COLO668 (cell line): ENCODE measurements at regions not wholly inside any gene's neighbourhood (a gene's known extent, or its start where the extent isn't known, plus 50 kb on each side); places are given as distances from the start of the nearest gene placed in this dataset.
"Not testable (repeated sequence)": the region's sequence is repeated elsewhere in the genome, so short reads cannot be mapped to it uniquely, and the experiment has no call there.

ENCODE experiments used
- DNase-seq: peaks from one replicate; lab custom pipeline; 2025; ENCODE audit not compliant: unreplicated experiment; lab: John Stamatoyannopoulos, UW

- no peak for DNase-seq
Measured at GRCh38 chr4:107392951-107393350, 327.1 kb downstream of the PAPSS1 start.

DNA sequence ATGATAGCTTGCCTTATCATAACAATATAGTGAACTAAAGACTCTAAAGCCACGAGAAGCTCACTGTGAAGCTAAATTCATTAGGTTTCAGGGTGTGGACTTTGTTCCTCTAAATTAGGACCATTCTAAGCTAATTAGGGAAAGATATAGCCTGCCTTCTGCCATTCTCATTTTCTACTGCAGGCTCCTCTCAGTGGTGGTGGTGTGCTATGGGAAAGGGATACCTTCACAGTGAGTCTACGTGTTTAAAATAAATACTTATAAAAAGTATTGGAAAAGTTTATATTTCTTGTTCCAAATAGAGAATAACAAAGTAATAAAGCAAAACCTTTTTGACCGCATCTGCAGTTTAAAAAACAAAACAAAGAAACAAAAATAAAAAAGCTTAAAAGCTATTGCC, 327.7 kb downstream of the PAPSS1 start:
- DNase-seq, result no peak

DNA sequence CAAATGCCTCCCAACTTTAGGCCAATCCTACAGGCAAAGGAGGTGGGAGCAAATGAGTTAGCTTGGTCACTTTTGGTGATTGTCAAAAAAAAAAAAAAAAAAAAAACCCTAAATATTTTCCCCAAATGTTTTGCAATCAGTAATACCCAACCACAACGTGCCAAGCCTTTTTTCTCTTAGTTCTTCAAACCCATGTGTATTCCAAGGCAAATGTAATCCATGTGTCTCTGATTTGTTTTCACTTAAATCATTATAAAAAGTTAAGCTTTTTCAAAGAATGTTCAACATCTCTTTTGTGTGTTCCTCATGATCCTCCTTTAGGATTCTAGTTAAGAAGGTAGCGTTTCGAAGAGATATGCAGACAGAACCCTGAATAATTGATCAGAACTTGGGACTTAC, 328.4 kb downstream of the PAPSS1 start:
- no peak for DNase-seq

GRCh38 chr4:107391009-107391629, 328.9 kb downstream of the PAPSS1 start:
- no peak for DNase-seq

DNA sequence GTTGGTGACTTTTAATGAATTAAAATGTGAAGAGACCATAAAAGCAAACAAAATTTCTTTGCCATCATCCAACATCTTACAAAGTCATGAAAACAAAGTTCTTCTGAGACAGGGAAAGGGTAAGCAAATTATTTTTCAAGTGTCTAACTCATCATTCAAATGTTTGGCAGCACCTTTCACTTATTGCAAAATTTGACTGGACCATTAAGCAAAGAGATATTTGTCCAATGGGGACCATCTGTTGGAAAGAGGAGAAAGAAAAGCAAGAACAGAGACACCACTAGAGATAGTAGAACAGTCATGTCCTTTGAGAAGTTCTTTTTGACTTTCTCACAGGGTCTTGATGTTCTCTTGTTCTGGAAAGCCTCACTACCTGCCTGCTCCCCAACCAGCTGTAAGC, 330.1 kb downstream of the PAPSS1 start:
- no peak for DNase-seq

DNA sequence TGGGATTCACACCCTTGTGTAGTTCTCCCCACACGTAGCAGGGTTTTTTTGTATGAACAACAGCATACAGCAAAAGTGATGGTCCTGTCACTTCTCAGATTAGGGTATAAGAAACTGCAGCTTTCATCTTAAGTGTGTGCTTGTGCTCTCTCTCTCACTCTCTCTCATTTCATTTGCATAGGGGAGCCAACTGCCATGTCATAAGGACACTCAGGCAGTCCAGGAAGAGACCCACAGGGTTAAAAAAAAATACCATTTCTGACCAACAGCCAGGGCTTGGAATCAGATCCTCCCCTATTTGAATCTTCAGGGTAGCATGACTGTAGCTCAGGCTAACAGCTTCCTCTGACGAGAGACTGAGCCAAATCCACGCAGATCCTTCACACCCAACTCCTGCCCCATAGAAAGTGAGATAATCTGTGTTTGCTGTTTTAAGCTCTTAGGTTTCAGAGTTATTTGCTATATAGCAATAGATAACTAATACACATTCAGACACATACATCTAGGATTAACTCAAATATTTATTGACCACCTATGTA, 331.2 kb downstream of the PAPSS1 start:
- DNase-seq, result no peak

DNA sequence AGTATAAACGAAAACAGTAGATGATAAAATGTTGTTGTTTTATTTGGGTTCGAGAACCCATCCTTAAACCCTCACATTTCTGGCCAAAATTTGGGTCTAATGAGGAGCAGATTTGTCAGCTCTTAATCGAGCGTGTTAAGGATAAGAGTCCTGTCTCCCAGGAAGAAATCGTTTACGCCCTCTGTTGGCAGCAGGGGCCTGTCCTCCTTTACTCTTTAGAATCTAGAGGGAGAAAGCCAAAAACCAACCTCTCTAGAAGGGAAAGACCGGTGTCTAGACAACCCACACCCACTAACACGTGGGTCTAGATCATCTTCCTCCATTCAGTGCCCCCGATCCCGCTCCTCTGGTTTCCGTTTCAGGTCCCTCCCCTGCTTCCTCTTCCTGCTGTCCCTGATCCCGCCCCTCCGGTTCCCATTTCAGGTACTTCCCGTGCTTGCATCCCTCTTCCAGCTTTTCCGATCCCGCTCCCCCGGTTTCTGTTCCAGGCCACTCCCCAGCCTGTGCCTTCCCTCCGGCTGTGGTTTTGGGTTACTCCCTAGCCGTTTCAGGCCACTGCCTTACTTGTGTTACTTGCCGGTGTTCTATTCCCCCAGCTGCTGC, 339.1 kb downstream of the PAPSS1 start:
- DNase-seq, result no peak

DNA sequence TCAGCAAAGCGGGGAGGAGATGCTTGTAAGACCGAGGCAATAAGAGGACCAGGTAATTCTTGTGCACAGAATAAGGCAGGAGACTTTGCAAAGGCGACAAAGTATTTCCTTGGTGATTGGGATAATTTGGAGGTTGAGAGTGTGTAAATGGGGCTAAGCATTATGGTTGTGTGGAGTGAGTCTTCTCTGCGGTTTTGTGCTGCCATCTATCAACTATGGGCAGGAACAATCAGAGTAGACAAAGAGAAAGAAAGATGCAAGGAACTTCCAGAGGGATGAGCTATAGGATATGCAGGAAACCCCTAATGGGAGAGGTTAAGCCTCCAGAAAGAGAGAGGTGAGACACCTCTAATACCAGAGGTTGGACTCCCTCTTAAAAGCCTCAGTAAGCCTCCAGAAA, 339.8 kb downstream of the PAPSS1 start:
- no peak for DNase-seq

DNA sequence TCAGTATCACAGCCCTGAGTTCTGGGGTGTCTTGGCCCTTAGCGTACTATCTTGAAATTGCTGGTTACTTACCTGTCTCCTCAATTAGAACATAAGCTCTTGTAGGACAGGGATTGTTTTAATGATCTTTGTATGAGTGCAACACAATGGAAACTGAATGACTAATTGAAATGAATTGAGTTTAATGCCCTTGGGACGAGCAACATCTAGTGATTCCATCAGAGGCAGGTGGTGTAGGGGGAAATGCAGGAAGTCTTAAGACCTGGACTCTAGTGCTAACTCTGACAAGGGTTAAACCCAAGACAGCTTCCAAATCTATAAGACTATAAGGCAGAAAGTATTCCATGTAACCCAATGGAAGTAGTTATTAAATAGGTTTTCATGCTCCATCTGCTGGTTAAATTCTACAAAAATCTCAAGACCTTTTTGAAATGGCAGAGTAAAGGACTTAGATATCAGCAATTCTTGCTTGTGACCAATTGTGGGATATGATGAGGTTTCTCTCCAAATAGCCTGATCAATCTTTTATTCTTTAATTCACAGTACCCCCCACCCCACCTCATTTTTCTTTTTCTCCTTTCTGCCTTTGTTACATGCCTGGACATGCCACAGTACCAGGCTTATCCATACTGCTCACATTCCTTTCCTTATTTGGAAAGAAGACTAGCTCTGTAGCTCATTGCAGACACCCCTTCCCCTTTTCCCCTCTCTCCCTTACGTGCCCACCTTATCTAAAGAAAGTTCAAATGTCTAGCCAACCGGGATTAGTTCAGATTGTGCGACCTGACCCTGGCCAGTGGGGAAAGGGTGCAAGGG, 340.8 kb downstream of the PAPSS1 start:
- no peak for DNase-seq

- no peak for DNase-seq
Measured at GRCh38 chr4:107376293-107376692, 340.2 kb upstream of the DKK2 start.

- DNase-seq, result no peak
Measured at GRCh38 chr4:107366900-107367299, 330.8 kb upstream of the DKK2 start.

DNA sequence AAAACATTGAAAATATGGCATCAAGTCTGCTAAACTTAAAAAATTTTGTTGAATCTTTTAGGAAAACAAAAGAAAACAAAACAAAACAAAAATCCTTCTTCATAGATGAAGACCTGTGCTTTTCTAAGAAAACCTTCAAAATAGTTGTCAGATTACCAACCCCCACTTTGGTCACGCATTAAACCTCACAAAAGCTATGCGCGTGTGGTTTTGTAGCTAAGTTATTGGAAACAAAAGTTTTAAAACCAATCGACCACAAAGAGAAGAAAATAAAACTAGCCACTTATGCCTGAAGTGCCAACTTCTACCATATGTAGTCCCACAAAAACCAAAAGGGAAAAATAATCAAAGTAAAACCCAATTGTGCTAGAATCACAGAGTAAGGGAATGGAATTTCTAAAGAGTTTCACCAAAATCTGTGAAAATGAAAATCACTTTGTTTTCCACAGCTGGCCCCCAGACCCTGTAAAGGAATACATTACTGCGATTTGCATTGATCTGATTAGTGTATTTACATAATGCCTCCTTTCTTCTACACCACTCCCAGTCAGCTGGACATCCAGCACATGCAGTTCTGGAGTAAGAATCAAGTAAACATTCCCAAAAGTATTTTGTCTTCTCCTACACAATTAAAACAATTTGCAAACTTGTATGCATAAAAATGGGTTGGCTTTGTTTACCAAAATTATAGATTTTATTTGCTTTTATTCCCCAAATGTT, 330.1 kb upstream of the DKK2 start:
- no peak for DNase-seq

DNA sequence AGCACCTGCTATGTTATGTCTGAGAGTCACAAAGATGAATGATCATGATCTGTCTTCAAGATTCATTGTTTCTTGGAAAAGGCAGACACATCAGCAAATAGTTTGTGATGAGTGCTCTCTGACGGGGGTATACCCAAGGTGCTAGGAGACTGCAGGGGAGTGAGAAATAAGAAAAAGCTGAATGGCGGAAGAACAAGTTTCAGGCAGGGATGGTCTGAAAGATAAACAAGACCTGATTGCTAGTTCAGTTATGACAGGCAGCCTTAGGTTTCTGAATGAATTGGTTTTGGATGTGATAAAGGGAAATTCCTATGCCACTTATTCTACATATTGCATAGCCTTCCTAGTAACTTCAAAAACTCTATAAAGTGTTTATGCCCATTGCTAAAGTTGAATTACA, 327.0 kb upstream of the DKK2 start:
- DNase-seq, result no peak

DNA sequence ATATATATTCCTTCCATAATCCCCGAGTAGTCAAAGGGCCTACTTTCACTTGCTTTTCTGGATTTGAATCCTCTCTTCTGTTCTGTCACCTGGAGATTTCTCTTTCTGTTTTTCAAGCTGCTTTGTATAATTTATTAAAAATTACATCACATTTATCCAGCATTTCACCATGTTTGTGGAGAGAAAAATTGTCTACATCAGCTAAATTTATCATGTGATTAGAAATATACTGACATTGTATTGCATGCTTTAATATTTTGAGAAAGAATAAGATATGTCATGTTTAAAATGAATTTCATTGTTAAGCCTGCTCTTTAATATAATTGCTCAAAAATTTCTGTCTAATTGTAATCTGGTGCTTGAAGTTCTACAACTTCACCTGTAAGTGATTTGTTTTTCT, 323.1 kb upstream of the DKK2 start:
- no peak for DNase-seq

- DNase-seq, result not testable (repeated sequence)
Measured at GRCh38 chr4:107354304-107354703, 318.2 kb upstream of the DKK2 start.

DNA sequence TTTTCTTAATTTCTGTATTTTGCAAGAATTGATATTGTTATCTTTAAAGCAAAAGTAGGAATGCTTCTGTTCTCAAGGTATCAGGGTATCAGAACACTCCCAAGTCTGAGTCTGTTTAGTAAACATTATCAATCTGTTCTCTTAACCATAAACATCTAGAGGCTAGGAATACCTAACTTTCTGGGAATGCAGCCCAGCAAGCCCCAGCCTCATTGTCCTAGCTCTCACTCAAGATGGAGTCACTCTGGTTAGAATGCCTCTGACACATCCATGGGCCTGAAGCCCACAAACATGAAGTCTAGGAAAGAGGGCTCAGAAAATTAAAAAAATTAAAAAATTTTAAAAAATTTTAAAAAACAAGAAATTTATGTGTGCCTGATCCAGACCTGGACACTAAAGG, 315.1 kb upstream of the DKK2 start:
- DNase-seq, result no peak

- no peak for DNase-seq
Measured at GRCh38 chr4:107349732-107350131, 313.6 kb upstream of the DKK2 start.

DNA sequence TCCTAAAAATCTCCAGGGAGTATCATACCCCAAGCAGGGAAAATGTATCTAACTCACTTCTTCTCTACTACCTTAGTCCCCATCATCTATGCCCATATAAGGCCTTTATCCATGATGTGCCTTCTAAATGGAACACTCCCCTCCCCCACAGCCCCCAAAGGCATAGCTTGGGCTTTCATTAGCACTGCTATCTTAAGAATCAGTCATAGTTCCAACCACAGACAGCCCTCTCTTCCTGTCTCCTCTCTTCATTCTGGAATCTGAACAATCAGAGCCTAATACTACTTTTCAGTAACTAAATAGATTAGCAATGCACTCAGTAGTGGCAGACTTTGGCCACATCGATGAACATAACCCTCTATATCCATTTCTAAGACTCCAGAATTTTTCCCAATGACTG, 313.2 kb upstream of the DKK2 start:
- DNase-seq, result no peak

DNA sequence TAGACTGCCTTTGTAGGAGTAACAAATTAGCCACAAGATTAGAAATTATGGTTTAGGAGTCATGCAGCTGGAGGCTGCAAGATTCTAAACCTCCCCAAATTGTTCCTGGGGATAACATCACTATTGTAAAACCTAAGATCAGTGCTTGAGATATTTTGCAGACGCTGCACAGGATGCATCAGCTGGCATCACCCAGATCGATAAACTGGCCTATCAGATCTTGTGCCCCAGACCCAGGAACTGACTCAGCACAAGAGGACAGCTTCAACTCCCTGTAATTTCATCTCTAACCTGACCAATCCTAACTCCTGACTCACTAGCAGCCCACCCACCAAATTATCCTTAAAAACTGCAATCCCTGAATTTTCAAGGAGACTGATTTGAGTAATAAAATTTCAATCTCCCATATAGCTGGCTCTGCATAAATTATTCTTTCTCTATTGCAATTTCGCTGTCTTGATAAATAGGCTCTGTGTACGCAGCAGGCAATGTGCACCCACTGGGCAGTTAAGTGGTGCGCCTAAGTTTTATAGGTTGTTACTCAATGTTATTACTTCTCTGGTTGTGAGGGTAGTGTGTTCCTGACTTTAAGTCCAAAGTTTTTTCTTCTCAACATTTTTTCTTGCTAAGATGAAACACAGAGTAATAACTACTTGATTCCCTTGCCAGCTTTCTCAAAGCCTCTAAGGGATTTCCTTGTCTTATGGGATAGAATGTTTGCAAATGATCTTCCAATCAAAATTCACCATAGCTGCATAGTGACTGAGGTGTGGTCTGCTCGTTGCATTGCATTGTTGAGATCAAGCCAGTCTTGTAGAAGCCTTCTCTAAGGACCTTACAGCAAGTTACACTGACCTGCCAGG, 312.3 kb upstream of the DKK2 start:
- no peak for DNase-seq

GRCh38 chr4:107333518-107333917, 297.4 kb upstream of the DKK2 start:
- no peak for DNase-seq

DNA sequence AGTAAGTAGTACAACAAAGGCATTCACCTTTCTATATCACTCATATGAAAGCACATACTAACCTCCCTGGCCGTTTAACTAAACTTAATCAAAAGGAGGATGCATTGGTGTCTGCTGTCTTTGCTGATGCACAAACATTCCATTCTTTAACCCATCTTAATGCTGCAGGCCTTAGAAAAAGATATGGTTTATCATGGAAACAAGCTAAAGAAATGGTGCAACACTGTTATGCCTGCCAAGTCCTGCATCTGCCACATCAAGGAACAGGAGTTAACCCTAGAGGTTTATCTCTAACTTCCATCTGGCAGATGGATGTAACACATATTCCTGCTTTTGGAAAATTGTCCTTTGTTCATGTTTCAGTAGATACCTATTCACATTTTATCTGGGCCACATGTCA, 296.5 kb upstream of the DKK2 start:
- DNase-seq, result not testable (repeated sequence)
